ENCODE measurements at regions not wholly inside any gene's neighbourhood (a gene's known extent, or its start where the extent isn't known, plus 50 kb on each side); places are given as distances from the start of the nearest gene placed in this dataset.

GRCh38 chr10:4186849-4187540 is 402.0 kb upstream of the KLF6 start:
- ATAC-seq (no peak), DNase-seq (no peak)
- H3K27me3 ChIP-seq: no peaks in the 10 kb centered on the region
- no peak overlapping the region for H3K4me3 ChIP-seq
- no peaks in the 10 kb centered on the region for H3K36me3 ChIP-seq
- H3K4me1 ChIP-seq: peaks cover 0 to 3% (median 0%) of the 10 kb centered on the region in 9 donors
- intact Hi-C loops (cut with DNase I): no loop called here
- no peak for TF ChIP-seq CTCF (IDR thresholded peaks at IDR 0.05)
- no peak overlapping the region for H3K27ac ChIP-seq
- H3K9me3 ChIP-seq: no peaks in the 10 kb centered on the region
- WGBS, 2 donors: 95 to 96% methylated on average over 12 of the region's 12 CpGs

DNA sequence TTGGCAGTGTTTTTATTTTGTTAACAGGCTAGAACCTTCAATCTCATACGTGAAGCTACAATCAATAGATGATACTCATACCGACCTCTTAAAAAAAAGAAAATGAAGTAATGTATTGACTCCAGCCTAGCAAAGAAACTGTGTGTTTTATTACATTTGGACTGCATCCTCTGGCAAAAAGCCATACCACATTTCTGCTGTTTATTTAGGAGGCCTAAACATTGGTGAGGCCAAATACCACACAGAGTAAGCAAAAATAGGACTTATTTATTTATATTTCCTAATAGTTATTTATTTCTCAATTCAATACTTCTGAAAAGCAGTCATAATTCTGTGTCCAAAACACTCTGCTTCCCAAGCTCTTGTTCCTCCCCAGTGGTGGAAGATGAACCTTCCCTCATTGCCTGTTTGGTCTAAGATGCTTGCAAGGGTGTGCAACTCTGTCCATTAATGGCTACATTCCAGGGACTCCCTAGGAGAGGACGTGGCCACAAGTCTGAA is 398.8 kb upstream of the KLF6 start:
- Histone ChIP-seq H3K27me3 (no peaks in the 10 kb centered on the region), H3K36me3 (no peaks in the 10 kb centered on the region), H3K4me3 (no peak overlapping the region), H3K9me3 (no peaks in the 10 kb centered on the region), H3K4me1 (peaks cover 0 to 8% (median 0%) of the 10 kb centered on the region in 9 donors), H3K27ac (no peak overlapping the region)
- TF ChIP-seq CTCF (IDR thresholded peaks at IDR 0.05): no peak
- no peak for ATAC-seq
- intact Hi-C loops (cut with DNase I): no loop called here
- DNase-seq: no peak
- WGBS, 2 donors: 83 to 89% methylated on average over 3 of the region's 3 CpGs

GRCh38 chr10:4181621-4182049 is 396.6 kb upstream of the KLF6 start:
- DNase-seq (no peak), ATAC-seq (no peak)
- H3K36me3 ChIP-seq: no peaks in the 10 kb centered on the region
- H3K9me3 ChIP-seq: no peaks in the 10 kb centered on the region
- no peaks in the 10 kb centered on the region for H3K27me3 ChIP-seq
- intact Hi-C loops (cut with DNase I): no loop called here
- peak overlapping the region in 5 of 10 donors; percentile 7 to 28 (median 16) for H3K27ac ChIP-seq
- 39 to 52% methylated on average over 2 of the region's 2 CpGs for WGBS, 2 donors
- peaks cover 0 to 13% (median 0%) of the 10 kb centered on the region in 9 donors for H3K4me1 ChIP-seq
- no peak for TF ChIP-seq CTCF (IDR thresholded peaks at IDR 0.05)
- no peak overlapping the region for H3K4me3 ChIP-seq

DNA sequence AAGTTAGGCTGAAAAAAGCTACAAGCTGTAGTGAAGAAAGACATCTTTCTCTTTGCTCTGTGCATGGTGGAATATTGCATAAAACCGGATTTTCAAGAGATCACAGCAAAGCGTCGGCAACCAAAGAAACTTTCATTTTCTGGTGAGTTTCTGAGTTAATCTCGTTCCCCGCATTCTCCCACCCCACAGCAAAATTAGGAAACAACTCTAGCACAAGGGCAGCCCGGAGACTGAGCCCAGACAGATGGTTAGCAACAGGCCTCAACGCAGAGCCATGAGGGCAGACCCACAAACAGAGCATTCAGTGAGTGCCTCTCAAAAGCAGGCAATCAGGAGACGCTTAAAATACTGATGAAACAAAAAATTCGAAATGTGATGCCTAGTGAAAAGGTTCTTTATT is 396.1 kb upstream of the KLF6 start:
- no peak for TF ChIP-seq CTCF (IDR thresholded peaks at IDR 0.05)
- intact Hi-C loops (cut with DNase I): no loop called here
- Histone ChIP-seq H3K27ac (peak overlapping the region in 3 of 10 donors; percentile 10 to 18 (median 16)), H3K4me1 (peaks cover 0 to 16% (median 0%) of the 10 kb centered on the region in 9 donors), H3K36me3 (no peaks in the 10 kb centered on the region), H3K27me3 (no peaks in the 10 kb centered on the region), H3K9me3 (no peaks in the 10 kb centered on the region), H3K4me3 (no peak overlapping the region)
- ATAC-seq: no peak
- 91% methylated on average over 9 of the region's 9 CpGs for WGBS, 2 donors
- DNase-seq: no peak
